Upper lobe of left lung (tissue), 4 donors: ENCODE measurements at regions not wholly inside any gene's neighbourhood (a gene's known extent, or its start where the extent isn't known, plus 50 kb on each side); places are given as distances from the start of the nearest gene placed in this dataset.

Source experiments
- EP300 ChIP-seq, 4 donors: sonication (generic); formaldehyde crosslinking; IDR thresholded peaks; one replicate each; pipeline ENCODE4 v1.5.1; 2017; ENCODE audit warnings: antibody characterized with exemption in 4 of 4, control low read depth in 2 of 4
- POLR2A ChIP-seq, 4 donors: fragments of 450-650 bp; IDR thresholded peaks; one replicate each; pipeline ENCODE4 v1.5.1; 2016 to 2017; ENCODE audit warnings: antibody characterized with exemption in 4 of 4, mild to moderate bottlenecking in 2 of 4
- POLR2AphosphoS5 ChIP-seq, 2 donors: sonication (generic); formaldehyde crosslinking; IDR thresholded peaks; one replicate each; pipeline ENCODE4 v1.5.1; 2017; ENCODE audit warnings: antibody characterized with exemption in 2 of 2
- TF ChIP-seq, protein P1 (sequence below), 6 experiments: fragments of 450-650 bp in 4 of 6; fragments of 200-600 bp in 2 of 6; sonication (generic) in 2 of 6; IDR thresholded peaks; one replicate each; pipeline ENCODE4 v1.5.1; 2016 to 2019; ENCODE audit warnings: antibody characterized with exemption in 6 of 6

- TF ChIP-seq, protein P1, sequence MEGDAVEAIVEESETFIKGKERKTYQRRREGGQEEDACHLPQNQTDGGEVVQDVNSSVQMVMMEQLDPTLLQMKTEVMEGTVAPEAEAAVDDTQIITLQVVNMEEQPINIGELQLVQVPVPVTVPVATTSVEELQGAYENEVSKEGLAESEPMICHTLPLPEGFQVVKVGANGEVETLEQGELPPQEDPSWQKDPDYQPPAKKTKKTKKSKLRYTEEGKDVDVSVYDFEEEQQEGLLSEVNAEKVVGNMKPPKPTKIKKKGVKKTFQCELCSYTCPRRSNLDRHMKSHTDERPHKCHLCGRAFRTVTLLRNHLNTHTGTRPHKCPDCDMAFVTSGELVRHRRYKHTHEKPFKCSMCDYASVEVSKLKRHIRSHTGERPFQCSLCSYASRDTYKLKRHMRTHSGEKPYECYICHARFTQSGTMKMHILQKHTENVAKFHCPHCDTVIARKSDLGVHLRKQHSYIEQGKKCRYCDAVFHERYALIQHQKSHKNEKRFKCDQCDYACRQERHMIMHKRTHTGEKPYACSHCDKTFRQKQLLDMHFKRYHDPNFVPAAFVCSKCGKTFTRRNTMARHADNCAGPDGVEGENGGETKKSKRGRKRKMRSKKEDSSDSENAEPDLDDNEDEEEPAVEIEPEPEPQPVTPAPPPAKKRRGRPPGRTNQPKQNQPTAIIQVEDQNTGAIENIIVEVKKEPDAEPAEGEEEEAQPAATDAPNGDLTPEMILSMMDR (IDR thresholded peaks at IDR 0.05), result no peak
- TF ChIP-seq EP300 (IDR thresholded peaks at IDR 0.05) (no peak), POLR2A (IDR thresholded peaks at IDR 0.05) (no peak), POLR2AphosphoS5 (IDR thresholded peaks at IDR 0.05) (no peak)
Observed at GRCh38 chr22:26775394-26775793, 118.0 kb downstream of the MIAT start.
